Uterus (tissue), 2 donors: ENCODE measurements at regions not wholly inside any gene's neighbourhood (a gene's known extent, or its start where the extent isn't known, plus 50 kb on each side); places are given as distances from the start of the nearest gene placed in this dataset.

Experiments
- CTCF ChIP-seq, 4 experiments: fragments of 200-600 bp in 2 of 4; fragments of 450-650 bp in 2 of 4; sonication (generic) in 2 of 4; IDR thresholded peaks; one replicate each; pipeline ENCODE4 v1.5.1; 2016 to 2019; ENCODE audit warnings: antibody characterized with exemption in 4 of 4, mild to moderate bottlenecking in 2 of 4, moderate library complexity in 1 of 4
- POLR2A ChIP-seq, 2 donors: fragments of 450-650 bp; IDR thresholded peaks; one replicate each; pipeline ENCODE4 v1.6.1; 2016; ENCODE audit warnings: antibody characterized with exemption in 2 of 2, mild to moderate bottlenecking in 1 of 2, moderate library complexity in 1 of 2

GRCh38 chr9:30575218-30575617 is 1809.2 kb upstream of the ACO1 start:
- TF ChIP-seq CTCF (IDR thresholded peaks at IDR 0.05), result no peak
- TF ChIP-seq POLR2A (IDR thresholded peaks at IDR 0.05), result no peak
